GM21786 (cell line): ENCODE measurements at regions not wholly inside any gene's neighbourhood (a gene's known extent, or its start where the extent isn't known, plus 50 kb on each side); places are given as distances from the start of the nearest gene placed in this dataset.
"Not testable (repeated sequence)": the region's sequence is repeated elsewhere in the genome, so short reads cannot be mapped to it uniquely, and the experiment has no call there.

ENCODE experiments used
- ATAC-seq: cut with Tn5 transposase; IDR thresholded peaks from one replicate; pipeline ENCODE4 v1.9.1; 2021; ENCODE audit not compliant: unreplicated experiment

GRCh38 chr18:75860166-75860565, 432.7 kb upstream of the SMIM21 start:
- no peak for ATAC-seq

- no peak for ATAC-seq
Measured at GRCh38 chr18:75859533-75859932, 432.0 kb upstream of the SMIM21 start.

- no peak for ATAC-seq
Measured at GRCh38 chr18:75858754-75859153, 431.3 kb upstream of the SMIM21 start.

DNA sequence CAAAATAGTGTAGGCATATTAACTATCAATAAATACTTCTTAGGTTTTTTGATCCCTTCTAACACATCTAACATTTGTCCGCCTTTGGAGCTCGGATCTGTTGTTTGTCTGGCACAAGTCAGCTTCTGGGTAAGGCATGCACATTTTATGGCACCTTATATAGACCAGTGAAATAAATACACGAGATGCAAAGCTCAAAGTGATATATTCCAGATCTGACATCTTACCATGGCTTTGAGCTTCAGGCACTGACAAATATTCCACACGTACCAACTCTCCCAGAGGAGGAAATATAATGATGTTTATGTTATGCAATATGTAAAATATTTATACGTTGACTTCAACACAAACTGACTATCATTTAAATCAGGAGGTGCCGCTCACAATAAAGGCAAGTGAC, 430.1 kb upstream of the SMIM21 start:
- no peak for ATAC-seq

GRCh38 chr18:75854808-75855207, 427.3 kb upstream of the SMIM21 start:
- ATAC-seq: no peak

DNA sequence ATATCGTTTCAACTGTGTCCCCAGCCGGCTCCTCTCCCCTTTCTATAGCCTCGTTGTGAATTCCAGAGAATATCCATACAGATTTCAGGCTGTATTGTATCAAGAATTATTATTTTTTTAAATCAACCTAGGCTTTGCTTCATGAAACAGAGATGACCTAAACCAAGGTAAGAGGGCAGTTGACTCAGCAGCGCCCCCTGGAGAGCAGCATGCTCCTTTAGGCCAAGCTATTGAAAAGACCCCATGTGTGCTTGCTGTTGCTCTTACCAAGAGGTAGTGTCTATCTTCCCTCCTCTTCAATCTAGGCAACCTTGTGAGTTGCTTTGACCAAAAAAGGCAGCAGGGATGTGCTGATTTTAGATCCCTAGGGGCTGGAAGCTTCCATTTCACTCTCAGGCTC, 426.7 kb upstream of the SMIM21 start:
- ATAC-seq: no peak

GRCh38 chr18:75846321-75846720, 418.8 kb upstream of the SMIM21 start:
- no peak for ATAC-seq

DNA sequence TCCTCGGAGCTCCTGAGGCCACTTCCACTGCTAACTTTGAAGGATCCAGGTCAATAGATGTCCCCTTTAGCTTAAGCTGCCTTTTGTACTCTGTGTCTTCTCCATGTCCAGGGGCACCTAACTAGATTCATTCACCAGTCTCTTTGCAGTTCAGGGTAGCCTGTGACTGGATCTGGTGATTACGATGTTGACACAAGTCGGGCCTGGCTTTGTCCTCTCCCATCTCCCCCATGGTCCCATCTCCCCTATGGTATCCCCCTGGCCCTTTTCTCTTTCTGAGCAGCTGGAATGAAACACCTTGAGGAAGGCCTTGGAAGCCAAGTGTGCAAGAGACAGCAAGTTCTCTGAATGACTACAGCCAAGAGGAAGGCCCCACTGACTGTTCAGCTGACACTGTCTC, 417.9 kb upstream of the SMIM21 start:
- ATAC-seq: no peak

DNA sequence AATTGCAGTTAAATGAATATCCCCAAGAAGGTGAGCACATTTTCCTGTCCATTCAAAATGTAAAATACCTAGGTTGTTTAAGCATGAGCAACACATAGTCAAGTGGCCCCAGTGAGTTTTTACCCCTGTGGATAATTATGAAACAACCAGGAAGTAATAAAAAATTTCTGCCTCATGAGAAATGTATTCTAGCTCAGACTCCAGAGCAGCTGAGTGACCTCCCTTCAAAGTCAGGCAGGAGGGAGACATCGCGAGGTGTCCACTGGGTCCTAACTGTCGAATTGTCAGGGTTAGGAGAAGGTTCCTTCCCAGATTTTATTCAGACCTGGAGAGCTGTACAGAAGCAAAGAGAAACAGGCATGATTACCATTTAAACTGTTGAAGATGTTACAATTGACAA, 416.6 kb upstream of the SMIM21 start:
- no peak for ATAC-seq

- ATAC-seq: no peak
Measured at GRCh38 chr18:75840131-75840530, 412.6 kb upstream of the SMIM21 start.

GRCh38 chr18:75839686-75840085, 412.2 kb upstream of the SMIM21 start:
- not testable (repeated sequence) for ATAC-seq

DNA sequence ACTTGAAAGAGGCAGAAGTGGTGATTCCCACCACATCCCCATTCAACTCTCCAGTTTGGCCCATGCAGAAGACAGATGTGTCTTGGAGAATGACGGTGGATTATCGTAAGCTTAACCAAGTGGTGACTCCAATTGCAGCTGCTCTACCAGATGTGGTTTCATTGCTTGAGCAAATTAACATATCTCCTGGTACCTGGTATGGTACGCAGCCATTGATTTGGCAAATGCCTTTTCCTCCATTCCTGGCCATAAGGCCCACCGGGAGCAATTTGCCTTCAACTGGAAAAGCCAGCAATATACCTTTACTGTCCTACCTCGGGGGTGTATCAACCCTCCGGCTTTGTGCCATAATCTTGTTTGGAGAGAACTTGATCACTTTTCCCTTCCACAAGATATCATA, 411.5 kb upstream of the SMIM21 start:
- ATAC-seq: no peak

GRCh38 chr18:75837316-75837715, 409.8 kb upstream of the SMIM21 start:
- no peak for ATAC-seq

GRCh38 chr18:75836516-75836915, 409.0 kb upstream of the SMIM21 start:
- ATAC-seq: no peak

DNA sequence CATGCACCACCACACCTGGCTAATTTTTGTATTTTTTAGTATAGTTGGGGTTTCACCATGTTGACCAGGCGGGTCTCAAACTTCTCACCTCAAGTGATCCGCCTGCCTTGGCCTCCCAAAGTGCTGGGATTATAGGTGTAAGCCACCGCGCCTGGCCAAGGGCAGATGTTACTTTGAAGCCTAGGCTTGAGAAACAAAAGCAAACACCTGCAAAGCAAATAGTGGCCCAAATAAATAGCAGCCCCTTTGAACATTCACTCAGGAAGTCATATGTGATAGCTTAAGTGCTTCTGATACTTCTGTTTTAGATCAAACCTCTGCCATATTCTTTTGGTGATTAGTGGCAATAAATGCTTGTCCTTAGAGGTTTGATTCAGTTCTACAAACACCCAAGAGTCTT, 404.5 kb upstream of the SMIM21 start:
- no peak for ATAC-seq

DNA sequence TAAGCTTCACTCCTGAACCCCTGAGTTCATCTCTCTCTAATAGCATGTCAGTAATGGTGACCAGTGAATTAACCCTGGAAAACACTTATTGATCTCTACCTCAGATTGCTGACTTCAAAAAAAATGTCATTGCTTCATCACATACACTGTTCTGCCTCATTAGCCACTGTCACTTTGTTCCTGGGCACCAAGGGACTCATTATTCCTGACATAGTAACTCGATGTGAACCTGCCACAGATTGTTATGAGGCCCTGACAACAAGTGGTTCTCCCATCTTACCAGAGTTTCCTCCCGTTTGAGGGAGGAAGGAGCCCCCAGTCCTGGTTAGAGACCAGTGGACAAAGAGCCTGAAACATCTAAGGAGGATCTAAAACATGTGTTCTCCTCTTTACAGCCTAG, 403.3 kb upstream of the SMIM21 start:
- ATAC-seq: no peak

- no peak for ATAC-seq
Measured at GRCh38 chr18:75829091-75829490, 401.6 kb upstream of the SMIM21 start.

- ATAC-seq: no peak
Measured at GRCh38 chr18:75828379-75828778, 400.9 kb upstream of the SMIM21 start.

GRCh38 chr18:75827751-75828287, 400.3 kb upstream of the SMIM21 start:
- no peak for ATAC-seq

- ATAC-seq: no peak
Measured at GRCh38 chr18:75824661-75825060, 397.2 kb upstream of the SMIM21 start.

DNA sequence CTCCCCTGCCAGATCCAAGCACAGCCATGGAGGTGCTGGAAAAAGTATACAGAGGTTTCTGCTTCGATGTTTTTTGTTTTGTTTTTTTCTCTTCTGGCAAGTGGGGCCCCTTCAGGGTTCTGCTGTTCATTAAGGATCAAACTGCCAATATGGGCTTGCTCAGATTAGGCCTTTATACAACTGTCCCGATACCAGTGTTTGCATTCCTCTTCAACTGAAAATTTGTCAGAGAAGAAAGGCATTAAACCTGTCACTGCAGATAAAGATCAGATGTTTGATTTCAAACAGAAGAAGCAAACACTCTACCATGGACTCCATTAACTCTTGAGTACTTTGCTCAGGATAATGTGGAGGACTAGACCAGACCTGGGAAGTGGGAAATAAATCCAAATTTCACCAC, 396.0 kb upstream of the SMIM21 start:
- no peak for ATAC-seq

DNA sequence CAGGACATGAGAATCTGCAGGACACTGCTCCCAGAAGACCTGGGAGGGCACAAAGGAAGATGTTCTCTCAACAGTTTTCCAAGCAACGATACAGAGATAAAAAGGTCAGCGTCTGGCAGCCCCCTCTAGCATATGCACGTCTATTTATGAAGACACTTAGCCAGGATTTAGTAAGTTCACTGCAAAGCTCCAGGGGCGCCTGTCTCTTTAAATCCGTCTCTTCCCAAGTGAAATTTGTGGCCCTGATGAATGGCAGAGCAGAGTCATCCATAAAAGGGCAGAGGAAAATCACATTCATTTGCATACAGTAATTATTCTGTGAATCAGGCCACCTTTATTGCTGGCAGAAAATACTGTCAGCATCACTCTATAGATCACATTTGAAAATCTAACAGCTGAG, 390.9 kb upstream of the SMIM21 start:
- ATAC-seq: no peak

- no peak for ATAC-seq
Measured at GRCh38 chr18:75815767-75816166, 388.3 kb upstream of the SMIM21 start.

DNA sequence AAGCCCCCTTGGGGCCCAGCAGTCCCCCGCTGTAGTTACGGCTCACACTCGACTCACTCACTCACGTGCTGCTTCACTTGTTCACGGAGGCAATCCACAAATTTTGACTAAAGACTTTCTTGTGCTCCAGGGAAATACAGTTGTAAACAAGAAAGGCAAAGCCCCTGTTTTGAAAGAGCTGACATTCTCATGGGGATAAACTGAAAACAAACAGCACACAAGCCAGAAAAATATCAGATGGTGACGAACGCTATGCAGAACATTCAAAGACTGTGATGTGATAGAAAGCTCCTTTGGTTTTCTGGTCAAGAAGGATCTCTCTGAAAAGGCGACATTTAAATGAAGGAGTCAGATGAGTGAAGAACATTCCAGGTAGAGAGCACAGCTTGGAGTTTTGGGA, 385.3 kb upstream of the SMIM21 start:
- ATAC-seq: no peak
